ENCODE measurements at regions not wholly inside any gene's neighbourhood (a gene's known extent, or its start where the extent isn't known, plus 50 kb on each side); places are given as distances from the start of the nearest gene placed in this dataset.
A peak's percentile ranks its signal among the peaks of the same experiment; 100 is the strongest.

DNA sequence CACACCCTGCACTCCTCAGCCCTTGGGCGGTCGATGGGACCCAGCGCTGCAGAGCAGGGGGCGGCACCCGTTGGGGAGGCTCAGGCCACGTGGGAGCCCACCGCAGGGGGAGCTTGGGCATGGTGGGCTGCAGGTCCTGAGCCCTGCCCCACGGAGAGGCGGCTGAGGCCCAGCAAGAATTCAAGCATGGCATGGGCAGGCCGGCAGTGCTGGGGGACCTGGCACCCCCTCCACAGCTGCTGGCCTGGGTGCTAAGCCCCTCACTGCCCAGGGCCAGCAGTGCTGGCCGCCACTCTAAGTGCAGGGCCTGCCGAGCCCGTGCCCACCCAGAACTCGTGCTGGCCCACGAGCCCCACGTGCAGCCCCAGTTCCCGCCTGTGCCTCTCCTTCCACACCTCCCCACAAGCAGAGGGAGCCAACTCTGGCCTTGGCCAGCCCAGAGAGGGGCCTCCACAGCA lies 555.0 kb upstream of the ADGRL4 start:
- no peak for DNase-seq (ENCODE audit: low spot score, unreplicated experiment)
- no peaks in the 10 kb centered on the region for H3K27me3 Mint-ChIP-seq
- H3K4me1 Mint-ChIP-seq (ENCODE audit: low read depth): no peaks in the 10 kb centered on the region
- peaks cover 14% of the 10 kb centered on the region for H3K9me3 Mint-ChIP-seq (ENCODE audit: low read depth)
- no peak overlapping the region for H3K27ac Mint-ChIP-seq
- no peaks in the 10 kb centered on the region for H3K36me3 Mint-ChIP-seq (ENCODE audit: insufficient read depth)
- TF ChIP-seq, protein P1, sequence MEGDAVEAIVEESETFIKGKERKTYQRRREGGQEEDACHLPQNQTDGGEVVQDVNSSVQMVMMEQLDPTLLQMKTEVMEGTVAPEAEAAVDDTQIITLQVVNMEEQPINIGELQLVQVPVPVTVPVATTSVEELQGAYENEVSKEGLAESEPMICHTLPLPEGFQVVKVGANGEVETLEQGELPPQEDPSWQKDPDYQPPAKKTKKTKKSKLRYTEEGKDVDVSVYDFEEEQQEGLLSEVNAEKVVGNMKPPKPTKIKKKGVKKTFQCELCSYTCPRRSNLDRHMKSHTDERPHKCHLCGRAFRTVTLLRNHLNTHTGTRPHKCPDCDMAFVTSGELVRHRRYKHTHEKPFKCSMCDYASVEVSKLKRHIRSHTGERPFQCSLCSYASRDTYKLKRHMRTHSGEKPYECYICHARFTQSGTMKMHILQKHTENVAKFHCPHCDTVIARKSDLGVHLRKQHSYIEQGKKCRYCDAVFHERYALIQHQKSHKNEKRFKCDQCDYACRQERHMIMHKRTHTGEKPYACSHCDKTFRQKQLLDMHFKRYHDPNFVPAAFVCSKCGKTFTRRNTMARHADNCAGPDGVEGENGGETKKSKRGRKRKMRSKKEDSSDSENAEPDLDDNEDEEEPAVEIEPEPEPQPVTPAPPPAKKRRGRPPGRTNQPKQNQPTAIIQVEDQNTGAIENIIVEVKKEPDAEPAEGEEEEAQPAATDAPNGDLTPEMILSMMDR (IDR thresholded peaks at IDR 0.05; ENCODE audit: unreplicated experiment): no peak
- H3K4me3 Mint-ChIP-seq (ENCODE audit: low read depth): no peak overlapping the region

DNA sequence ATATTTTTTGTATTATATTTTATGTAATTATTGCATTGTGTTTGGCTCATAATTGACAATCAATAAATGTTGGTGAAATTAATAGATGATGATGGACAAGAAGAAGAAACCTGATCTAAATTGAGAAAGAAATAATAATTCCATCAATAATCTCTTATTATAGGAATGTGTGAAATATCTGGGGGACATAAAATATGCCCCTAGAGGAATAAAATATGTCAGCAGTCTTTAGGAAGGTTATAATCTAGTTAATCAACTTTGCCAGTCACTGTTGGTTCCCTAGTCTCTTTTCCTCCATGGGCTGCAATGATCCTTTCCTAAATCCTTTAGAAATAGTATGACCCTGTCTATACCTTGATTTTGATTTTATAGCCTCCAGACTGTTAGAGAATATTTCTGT lies 549.7 kb upstream of the ADGRL4 start:
- no peak for DNase-seq (ENCODE audit: low spot score, unreplicated experiment)
- Mint-ChIP-seq H3K4me3 (ENCODE audit: low read depth) (no peak overlapping the region), H3K27ac (no peak overlapping the region), H3K9me3 (ENCODE audit: low read depth) (peaks cover 7% of the 10 kb centered on the region), H3K4me1 (ENCODE audit: low read depth) (no peaks in the 10 kb centered on the region), H3K36me3 (ENCODE audit: insufficient read depth) (no peaks in the 10 kb centered on the region), H3K27me3 (no peaks in the 10 kb centered on the region)
- TF ChIP-seq, protein P1 (IDR thresholded peaks at IDR 0.05; ENCODE audit: unreplicated experiment): peak; percentile 12

DNA sequence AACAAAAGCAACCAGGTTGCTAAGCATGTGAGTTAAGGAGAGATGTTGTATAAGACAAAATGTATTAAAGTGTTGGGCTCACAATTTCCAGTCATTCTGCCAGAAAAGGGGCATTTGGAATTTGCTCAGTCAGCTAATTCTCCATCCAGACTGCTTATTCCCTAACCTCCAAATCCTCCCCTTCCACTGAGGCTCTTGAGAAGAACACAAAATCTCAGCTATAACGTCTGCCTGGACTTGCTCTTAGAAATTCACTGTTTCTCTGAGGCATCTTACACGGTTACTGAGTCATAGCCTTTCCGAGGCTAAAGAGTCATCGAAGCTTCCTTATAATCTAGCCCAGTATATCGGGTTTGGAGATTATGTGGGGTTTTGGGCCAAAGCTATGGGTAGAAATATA lies 548.2 kb upstream of the ADGRL4 start:
- Mint-ChIP-seq H3K4me3 (ENCODE audit: low read depth) (no peak overlapping the region), H3K36me3 (ENCODE audit: insufficient read depth) (no peaks in the 10 kb centered on the region), H3K9me3 (ENCODE audit: low read depth) (no peaks in the 10 kb centered on the region), H3K27me3 (no peaks in the 10 kb centered on the region), H3K27ac (no peak overlapping the region), H3K4me1 (ENCODE audit: low read depth) (no peaks in the 10 kb centered on the region)
- no peak for DNase-seq (ENCODE audit: low spot score, unreplicated experiment)
- TF ChIP-seq, protein P1 (IDR thresholded peaks at IDR 0.05; ENCODE audit: unreplicated experiment): no peak

DNA sequence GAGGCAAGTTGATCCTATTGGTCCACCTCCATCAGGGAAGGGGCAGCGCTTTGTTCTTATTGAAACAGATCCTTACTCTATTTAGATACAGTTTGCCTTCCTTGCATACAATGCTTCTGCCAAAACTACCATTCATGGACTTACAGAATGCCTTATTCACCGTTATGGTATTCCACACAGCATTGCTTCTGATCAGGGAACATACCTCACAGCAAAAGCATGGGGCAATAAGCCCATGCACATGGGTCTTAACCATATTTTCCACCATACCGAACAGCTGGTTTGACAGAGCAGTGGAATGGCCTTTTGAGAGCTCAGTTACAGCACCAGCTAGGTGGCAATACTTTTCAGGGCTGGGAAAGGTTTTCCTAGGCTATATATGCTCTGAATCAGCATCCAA lies 544.8 kb upstream of the ADGRL4 start:
- TF ChIP-seq, protein P1 (IDR thresholded peaks at IDR 0.05; ENCODE audit: unreplicated experiment): no peak
- Mint-ChIP-seq H3K36me3 (ENCODE audit: insufficient read depth) (no peaks in the 10 kb centered on the region), H3K4me1 (ENCODE audit: low read depth) (no peaks in the 10 kb centered on the region), H3K27me3 (no peaks in the 10 kb centered on the region), H3K4me3 (ENCODE audit: low read depth) (no peak overlapping the region), H3K9me3 (ENCODE audit: low read depth) (no peaks in the 10 kb centered on the region), H3K27ac (no peak overlapping the region)
- DNase-seq (ENCODE audit: low spot score, unreplicated experiment): no peak

DNA sequence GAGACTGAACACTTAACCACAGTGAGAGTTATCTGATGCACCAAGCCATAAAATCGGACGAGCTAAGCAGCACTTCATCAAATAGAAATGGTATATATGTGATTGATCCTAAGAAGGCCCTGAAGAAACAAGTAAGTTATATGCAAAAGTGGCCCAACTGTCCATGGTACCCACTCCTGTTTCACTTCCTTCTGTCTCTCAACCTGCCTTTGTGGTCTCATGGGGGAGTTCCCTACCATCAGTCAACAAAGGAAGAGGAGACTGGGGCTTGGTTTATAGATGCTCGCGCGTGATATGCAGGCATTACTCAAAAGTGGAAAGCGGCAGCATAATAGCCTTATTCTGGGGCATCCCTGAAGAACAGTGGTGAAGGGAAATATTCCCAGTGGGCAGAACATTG lies 543.9 kb upstream of the ADGRL4 start:
- Mint-ChIP-seq H3K36me3 (ENCODE audit: insufficient read depth) (no peaks in the 10 kb centered on the region), H3K27me3 (no peaks in the 10 kb centered on the region), H3K4me3 (ENCODE audit: low read depth) (no peak overlapping the region), H3K9me3 (ENCODE audit: low read depth) (no peaks in the 10 kb centered on the region), H3K4me1 (ENCODE audit: low read depth) (no peaks in the 10 kb centered on the region), H3K27ac (no peak overlapping the region)
- no peak for DNase-seq (ENCODE audit: low spot score, unreplicated experiment)
- TF ChIP-seq, protein P1 (IDR thresholded peaks at IDR 0.05; ENCODE audit: unreplicated experiment): no peak
